Vagina (tissue), 2 donors: ENCODE measurements at regions not wholly inside any gene's neighbourhood (a gene's known extent, or its start where the extent isn't known, plus 50 kb on each side); places are given as distances from the start of the nearest gene placed in this dataset.

ENCODE experiments used
- POLR2A ChIP-seq, 2 donors: fragments of 450-650 bp; IDR thresholded peaks; one replicate each; pipeline ENCODE4 v1.6.1; 2017; ENCODE audit warnings: antibody characterized with exemption in 2 of 2, mild to moderate bottlenecking in 2 of 2, moderate library complexity in 2 of 2
- TF ChIP-seq, protein P1 (sequence below), 3 experiments: fragments of 450-650 bp in 2 of 3; fragments of 200-600 bp in 1 of 3; sonication (generic) in 1 of 3; IDR thresholded peaks; one replicate each; pipeline ENCODE4 v1.5.1; 2017 to 2019; ENCODE audit warnings: antibody characterized with exemption in 3 of 3, mild to moderate bottlenecking in 2 of 3, moderate library complexity in 2 of 3

DNA sequence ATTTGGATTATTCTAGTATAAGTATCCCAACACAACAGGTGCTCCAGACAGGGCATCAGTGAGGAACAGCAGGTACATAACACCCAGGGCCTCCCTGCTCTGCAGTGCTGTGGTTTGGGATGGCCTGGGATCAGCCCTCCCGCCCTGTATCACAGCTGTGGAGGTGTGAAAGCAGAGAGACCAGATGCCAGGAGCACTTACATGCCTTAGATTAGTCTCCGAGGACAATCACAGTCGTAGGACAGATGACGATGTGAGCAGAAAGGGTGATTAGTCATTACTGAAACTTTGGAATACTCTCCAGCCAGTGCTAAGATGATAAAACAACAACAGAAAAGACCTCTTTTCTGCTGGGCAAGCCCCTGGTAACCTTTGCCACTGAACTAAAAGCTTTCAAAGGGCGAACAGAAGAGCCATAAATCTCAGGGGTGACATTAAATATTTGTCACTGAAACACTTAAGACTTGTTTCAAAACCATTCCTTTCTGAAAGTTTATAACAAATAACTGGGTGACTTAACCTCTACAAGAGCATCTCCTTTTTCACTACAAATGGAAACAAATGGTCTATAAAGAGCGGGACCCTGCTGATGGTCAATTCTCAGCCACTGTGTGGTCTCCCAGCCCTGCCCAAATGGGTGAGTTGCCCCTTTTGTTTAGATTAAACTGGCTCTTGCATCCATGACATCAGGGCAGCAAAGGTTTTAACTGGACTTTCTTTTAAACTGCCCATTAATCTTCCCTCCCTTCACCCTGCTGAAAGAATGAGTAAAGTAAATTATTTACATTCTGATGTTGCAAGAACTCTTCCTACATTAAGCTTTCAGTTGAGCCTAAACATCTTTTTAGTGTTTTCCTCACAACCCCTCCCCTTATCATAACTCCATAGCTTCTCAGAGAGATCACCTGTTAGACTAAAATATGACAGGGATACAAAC is 183.1 kb upstream of the COX10 start:
- TF ChIP-seq, protein P1, sequence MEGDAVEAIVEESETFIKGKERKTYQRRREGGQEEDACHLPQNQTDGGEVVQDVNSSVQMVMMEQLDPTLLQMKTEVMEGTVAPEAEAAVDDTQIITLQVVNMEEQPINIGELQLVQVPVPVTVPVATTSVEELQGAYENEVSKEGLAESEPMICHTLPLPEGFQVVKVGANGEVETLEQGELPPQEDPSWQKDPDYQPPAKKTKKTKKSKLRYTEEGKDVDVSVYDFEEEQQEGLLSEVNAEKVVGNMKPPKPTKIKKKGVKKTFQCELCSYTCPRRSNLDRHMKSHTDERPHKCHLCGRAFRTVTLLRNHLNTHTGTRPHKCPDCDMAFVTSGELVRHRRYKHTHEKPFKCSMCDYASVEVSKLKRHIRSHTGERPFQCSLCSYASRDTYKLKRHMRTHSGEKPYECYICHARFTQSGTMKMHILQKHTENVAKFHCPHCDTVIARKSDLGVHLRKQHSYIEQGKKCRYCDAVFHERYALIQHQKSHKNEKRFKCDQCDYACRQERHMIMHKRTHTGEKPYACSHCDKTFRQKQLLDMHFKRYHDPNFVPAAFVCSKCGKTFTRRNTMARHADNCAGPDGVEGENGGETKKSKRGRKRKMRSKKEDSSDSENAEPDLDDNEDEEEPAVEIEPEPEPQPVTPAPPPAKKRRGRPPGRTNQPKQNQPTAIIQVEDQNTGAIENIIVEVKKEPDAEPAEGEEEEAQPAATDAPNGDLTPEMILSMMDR (IDR thresholded peaks at IDR 0.05) = no peak
- no peak for TF ChIP-seq POLR2A (IDR thresholded peaks at IDR 0.05)
